ENCODE measurements at regions not wholly inside any gene's neighbourhood (a gene's known extent, or its start where the extent isn't known, plus 50 kb on each side); places are given as distances from the start of the nearest gene placed in this dataset.

GRCh38 chr14:32005628-32006027, 71.5 kb upstream of the ARHGAP5 start:
- no peak for ATAC-seq
- no peak for TF ChIP-seq ZNF8 (CRISPR knock-in tag; IDR thresholded peaks at IDR 0.05)
- TF ChIP-seq ZNF565 (CRISPR knock-in tag; conservative IDR thresholded peaks at IDR 0.05; ENCODE audit: low read depth), result no peak
- TF ChIP-seq POU6F1 (CRISPR knock-in tag; IDR thresholded peaks at IDR 0.05; ENCODE audit: borderline replicate concordance, low read depth), result no peak
- TF ChIP-seq ISL1 (CRISPR knock-in tag; IDR thresholded peaks at IDR 0.05), result no peak

- no peak for ATAC-seq
These were observed 70.6 kb upstream of the ARHGAP5 start for GRCh38 chr14:32006263-32007110.

GRCh38 chr14:32007755-32008362, 69.2 kb upstream of the ARHGAP5 start:
- ATAC-seq, result no peak
- TF ChIP-seq TSHZ2 (CRISPR knock-in tag; IDR thresholded peaks at IDR 0.05) (no peak), ZNF565 (CRISPR knock-in tag; conservative IDR thresholded peaks at IDR 0.05; ENCODE audit: low read depth) (no peak), CSDC2 (CRISPR knock-in tag; IDR thresholded peaks at IDR 0.05) (no peak), ZNF8 (CRISPR knock-in tag; IDR thresholded peaks at IDR 0.05) (no peak), PPARA (CRISPR knock-in tag; IDR thresholded peaks at IDR 0.05; ENCODE audit: borderline replicate concordance) (no peak), ESRRG (CRISPR knock-in tag; IDR thresholded peaks at IDR 0.05) (no peak), CSRNP3 (CRISPR knock-in tag; IDR thresholded peaks at IDR 0.05) (no peak), CREB5 (CRISPR knock-in tag; IDR thresholded peaks at IDR 0.05; ENCODE audit: low read depth) (no peak), OSR1 (CRISPR knock-in tag; IDR thresholded peaks at IDR 0.05) (no peak), ZFP3 (CRISPR knock-in tag; IDR thresholded peaks at IDR 0.05) (no peak), ARNTL (CRISPR knock-in tag; IDR thresholded peaks at IDR 0.05; ENCODE audit: borderline replicate concordance, low read depth) (no peak), RARB (CRISPR knock-in tag; IDR thresholded peaks at IDR 0.05) (no peak)

More at GRCh38 chr14:32006263-32007110, 70.6 kb upstream of the ARHGAP5 start:
- no peak for TF ChIP-seq ZFP30 (CRISPR knock-in tag; IDR thresholded peaks at IDR 0.05)
- no peak for TF ChIP-seq CSRNP3 (CRISPR knock-in tag; IDR thresholded peaks at IDR 0.05)
- TF ChIP-seq ZNF70 (CRISPR knock-in tag; IDR thresholded peaks at IDR 0.05), result no peak
- TF ChIP-seq ZFP3 (CRISPR knock-in tag; IDR thresholded peaks at IDR 0.05), result no peak
- no peak for TF ChIP-seq ARNTL (CRISPR knock-in tag; IDR thresholded peaks at IDR 0.05; ENCODE audit: borderline replicate concordance, low read depth)
- TF ChIP-seq ZNF8 (CRISPR knock-in tag; IDR thresholded peaks at IDR 0.05), result no peak
- no peak for TF ChIP-seq PATZ1 (CRISPR knock-in tag; IDR thresholded peaks at IDR 0.05; ENCODE audit: borderline replicate concordance)
- no peak for TF ChIP-seq PPARA (CRISPR knock-in tag; IDR thresholded peaks at IDR 0.05; ENCODE audit: borderline replicate concordance)
